ENCODE measurements at regions not wholly inside any gene's neighbourhood (a gene's known extent, or its start where the extent isn't known, plus 50 kb on each side); places are given as distances from the start of the nearest gene placed in this dataset.

DNA sequence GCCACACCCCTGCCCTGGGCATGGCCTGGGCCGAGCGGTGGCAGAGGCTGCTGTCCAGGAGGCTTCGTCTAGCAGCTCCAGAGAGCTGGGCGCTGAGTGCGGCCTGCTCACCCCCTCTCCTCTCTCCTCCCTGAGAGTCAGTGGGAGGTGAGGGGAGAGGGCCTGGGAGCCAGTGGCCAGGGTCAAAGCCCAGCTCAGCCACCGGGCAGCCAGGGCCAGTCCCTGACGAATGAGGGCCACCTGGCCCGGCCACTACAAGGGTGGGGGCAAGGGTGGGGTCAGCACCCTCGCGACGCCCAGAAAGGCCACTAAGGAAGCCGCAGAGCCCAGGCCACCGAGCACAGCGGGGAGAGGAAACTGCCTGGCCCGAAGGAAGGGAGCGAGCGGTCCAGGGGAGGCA lies 131.7 kb downstream of the FAM53A start:
- no peak for TF ChIP-seq CTCF (IDR thresholded peaks at IDR 0.05; ENCODE audit: insufficient read depth, low read length, poor library complexity, severe bottlenecking)
- TF ChIP-seq EZH2phosphoT487 (conservative IDR thresholded peaks at IDR 0.05; ENCODE audit: low read length), result no peak
